H1 (cell line): ENCODE measurements at regions not wholly inside any gene's neighbourhood (a gene's known extent, or its start where the extent isn't known, plus 50 kb on each side); places are given as distances from the start of the nearest gene placed in this dataset.

ENCODE experiments used
- CTCF ChIA-PET: fragments of 300-600 bp; sonication (Branson Sonifier 250); formaldehyde crosslinking; loops from one replicate; lab custom pipeline; 2021; ENCODE audit not compliant: partially characterized antibody; lab: Charles Lee
- POLR2A ChIA-PET: fragments of 300-600 bp; sonication (Branson Sonifier 250); formaldehyde crosslinking; loops from one replicate; lab custom pipeline; 2021; ENCODE audit warnings: inconsistent platforms; ENCODE audit not compliant: partially characterized antibody; lab: Charles Lee
- DNase-seq, 2 experiments: peaks; one replicate each; pipeline versions ENCODE4 v3.0.0 to v3.0.0-alpha.2; 2010 to 2022; ENCODE audit warnings: low spot score in 2 of 2, low read depth in 1 of 2, mixed read lengths in 1 of 2
- FAIRE-seq: peaks from 2 replicates; lab custom pipeline; 2011; peaks lifted over from hg19 to GRCh38; lab: Jason Lieb, UNC
- H2AFZ ChIP-seq: 2 replicates; pipeline ENCODE4 v1.8.1; 2012; ENCODE audit warnings: low read length, inconsistent platforms
- H2AK5ac ChIP-seq: 2 replicates; pipeline ENCODE4 v1.6.1; 2013; ENCODE audit warnings: low read depth, low read length
- H2BK120ac ChIP-seq: replicated peaks from 2 replicates; pipeline ENCODE3; 2013; ENCODE audit warnings: low read depth, low read length, inconsistent platforms
- H2BK12ac ChIP-seq: 2 replicates; pipeline ENCODE4 v1.6.1; 2013; ENCODE audit warnings: low read depth, low read length
- H2BK15ac ChIP-seq: 2 replicates; pipeline ENCODE4 v1.6.1; 2013; ENCODE audit warnings: low read length
- H2BK20ac ChIP-seq: 2 replicates; pipeline ENCODE4 v1.6.1; 2013; ENCODE audit warnings: low read length
- H2BK5ac ChIP-seq: 2 replicates; pipeline ENCODE4 v1.6.1; 2013; ENCODE audit warnings: low read depth, low read length
- H3K14ac ChIP-seq: 2 replicates; pipeline ENCODE4 v1.6.1; 2013; ENCODE audit warnings: inconsistent platforms; ENCODE audit not compliant: insufficient read length
- H3K18ac ChIP-seq: 2 replicates; pipeline ENCODE4 v1.6.1; 2013; ENCODE audit warnings: low read length; ENCODE audit errors: extremely low read depth
- H3K23ac ChIP-seq: 2 replicates; pipeline ENCODE4 v1.6.1; 2013; ENCODE audit warnings: inconsistent platforms; ENCODE audit not compliant: insufficient read length
- H3K23me2 ChIP-seq: 2 replicates; pipeline ENCODE4 v1.6.1; 2013; ENCODE audit warnings: low read depth, low read length
- H3K27ac ChIP-seq: 2 replicates; pipeline ENCODE4 v1.6.1; 2011; ENCODE audit warnings: low read depth, low read length, inconsistent platforms
- H3K27me3 ChIP-seq, 4 experiments: replicated peaks in 1 of 4; 1 replicate in 1 of 4; 2 replicates in 3 of 4; pipeline versions ENCODE4 v1.6.1 to v1.8.1; 2011 to 2013; ENCODE audit warnings: low read length in 3 of 4, mild to moderate bottlenecking in 3 of 4, inconsistent platforms in 2 of 4, mixed read lengths in 2 of 4, moderate library complexity in 1 of 4; ENCODE audit not compliant: control insufficient read depth in 3 of 4, insufficient read depth in 3 of 4; ENCODE audit errors: extremely low read depth in 1 of 4
- H3K36me3 ChIP-seq, 4 experiments: 2 replicates each; pipeline versions ENCODE4 v1.6.1 to v1.8.1; 2011 to 2013; ENCODE audit warnings: mild to moderate bottlenecking in 4 of 4, low read length in 3 of 4, moderate library complexity in 2 of 4, control low read depth in 1 of 4, inconsistent platforms in 1 of 4; ENCODE audit not compliant: insufficient read depth in 4 of 4, control insufficient read depth in 2 of 4
- H3K4ac ChIP-seq: replicated peaks from 2 replicates; pipeline ENCODE3; 2013; ENCODE audit warnings: low read length, low read depth, mixed read lengths, inconsistent platforms; ENCODE audit not compliant: insufficient read length
- H3K4me1 ChIP-seq, 4 experiments: replicated peaks in 1 of 4; 1 replicate in 1 of 4; 2 replicates in 3 of 4; pipeline versions ENCODE4 v1.6.1 to v1.8.1; 2011 to 2013; ENCODE audit warnings: low read length in 3 of 4, inconsistent platforms in 2 of 4, mixed read lengths in 1 of 4; ENCODE audit not compliant: insufficient read depth in 4 of 4, control insufficient read depth in 3 of 4
- H3K4me2 ChIP-seq, 2 experiments: 2 replicates each; pipeline versions ENCODE4 v1.6.1 to v1.8.1; 2011 to 2013; ENCODE audit warnings: low read depth in 2 of 2, low read length in 2 of 2, control low read depth in 1 of 2, inconsistent platforms in 1 of 2, mild to moderate bottlenecking in 1 of 2; ENCODE audit not compliant: insufficient read depth in 1 of 2
- H3K4me3 ChIP-seq, 4 experiments: fragments of 200-600, 300-600 bp in 1 of 4; sonication (generic), shearing (Covaris generic), sonication (Bioruptor Twin) in 1 of 4; 2 replicates each; pipeline versions ENCODE4 v1.5.1 to v1.8.1; 2011 to 2016; ENCODE audit warnings: low read length in 4 of 4, low read depth in 3 of 4, control low read depth in 2 of 4, inconsistent platforms in 2 of 4, mild to moderate bottlenecking in 2 of 4, mixed read lengths in 1 of 4, moderate library complexity in 1 of 4; ENCODE audit not compliant: insufficient read depth in 2 of 4; ENCODE audit errors: extremely low read depth in 1 of 4
- H3K56ac ChIP-seq: replicated peaks from 2 replicates; pipeline ENCODE3; 2013; ENCODE audit warnings: low read depth, mild to moderate bottlenecking, mixed read lengths, low read length, inconsistent platforms; ENCODE audit not compliant: insufficient read length
- H3K79me1 ChIP-seq: 2 replicates; pipeline ENCODE4 v1.6.1; 2013; ENCODE audit warnings: low read depth, low read length, control low read depth
- H3K79me2 ChIP-seq, 2 experiments: 2 replicates each; pipeline versions ENCODE4 v1.6.1 to v1.8.1; 2012 to 2013; ENCODE audit warnings: low read length in 2 of 2, mild to moderate bottlenecking in 2 of 2, inconsistent platforms in 1 of 2; ENCODE audit not compliant: insufficient read depth in 2 of 2, control insufficient read depth in 1 of 2
- H3K9ac ChIP-seq, 4 experiments: replicated peaks in 1 of 4; 1 replicate in 1 of 4; 2 replicates in 3 of 4; pipeline versions ENCODE4 v1.6.1 to v1.8.1; 2011 to 2013; ENCODE audit warnings: low read depth in 3 of 4, low read length in 3 of 4, control low read depth in 2 of 4, mild to moderate bottlenecking in 2 of 4, moderate library complexity in 2 of 4, inconsistent platforms in 1 of 4; ENCODE audit errors: extremely low read depth in 1 of 4
- H3K9me3 ChIP-seq, 2 experiments: 2 replicates each; pipeline versions ENCODE4 v1.6.1 to v1.8.1; 2012 to 2013; ENCODE audit warnings: mild to moderate bottlenecking in 2 of 2, moderate library complexity in 2 of 2, control low read depth in 1 of 2, inconsistent platforms in 1 of 2, low read depth in 1 of 2, low read length in 1 of 2, mixed read lengths in 1 of 2; ENCODE audit not compliant: insufficient read depth in 2 of 2
- H4K20me1 ChIP-seq, 2 experiments: replicated peaks in 1 of 2; 2 replicates each; pipeline versions ENCODE3 to v1.8.1; 2011 to 2013; ENCODE audit warnings: inconsistent platforms in 2 of 2, low read length in 2 of 2, mild to moderate bottlenecking in 1 of 2; ENCODE audit not compliant: insufficient read depth in 2 of 2, control insufficient read depth in 1 of 2
- H4K5ac ChIP-seq: 2 replicates; pipeline ENCODE4 v1.6.1; 2013; ENCODE audit warnings: low read length, low read depth, mixed read lengths, inconsistent platforms; ENCODE audit not compliant: insufficient read length
- H4K8ac ChIP-seq: 2 replicates; pipeline ENCODE4 v1.8.0; 2013; ENCODE audit warnings: mild to moderate bottlenecking, moderate library complexity, low read length, inconsistent platforms; ENCODE audit not compliant: insufficient read depth; ENCODE audit errors: extremely low read depth
- H4K91ac ChIP-seq: replicated peaks from 2 replicates; pipeline ENCODE3; 2013; ENCODE audit warnings: low read length, mixed read lengths, inconsistent platforms; ENCODE audit not compliant: insufficient read length
- SP2 ChIP-seq: IDR thresholded peaks from 2 replicates; pipeline ENCODE4 v1.6.1; 2012; ENCODE audit warnings: mild to moderate bottlenecking, low read length, inconsistent platforms
- WGBS, 2 experiments: shearing (Covaris generic) in 1 of 2; methylation state at CpG; one replicate each; pipeline versions ENCODE4 v1.1.6 to v1.1.7; 2013 to 2015; ENCODE audit warnings: low lambda C conversion rate in 2 of 2, mixed read lengths in 2 of 2, inconsistent platforms in 1 of 2, low coverage in 1 of 2, missing lambda C conversion rate in 1 of 2; ENCODE audit not compliant: insufficient replicate concordance in 2 of 2, insufficient coverage in 1 of 2, insufficient read length in 1 of 2; ENCODE audit errors: extremely low coverage in 1 of 2, missing lambda C conversion rate in 1 of 2; 5-methylcytosine and 5-hydroxymethylcytosine counted together
- TF ChIP-seq, protein P1 (sequence below): IDR thresholded peaks from 2 replicates; pipeline ENCODE4 v1.6.1; 2012; ENCODE audit warnings: inconsistent platforms

DNA sequence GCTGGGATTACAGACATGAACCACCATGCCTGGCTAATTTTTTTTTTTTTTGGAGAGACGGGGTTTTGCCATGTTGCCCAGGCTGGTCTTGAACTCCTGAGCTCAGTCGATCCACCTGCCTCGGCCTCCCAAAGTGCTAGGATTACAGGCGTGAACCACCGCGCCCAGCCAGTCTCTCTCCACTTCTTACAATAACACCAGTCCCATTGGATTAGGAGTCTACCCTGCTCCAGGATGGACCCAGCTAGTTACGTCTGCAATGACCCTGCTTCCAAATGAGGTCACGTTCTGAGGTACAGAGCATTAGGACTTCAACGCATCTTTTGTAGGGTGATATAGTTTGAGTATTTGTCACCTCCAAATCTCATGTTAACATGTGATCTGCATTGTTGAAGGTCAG lies 146.9 kb upstream of the MYLIP start:
- H4K91ac ChIP-seq = no peak overlapping the region
- no peak overlapping the region for H3K4me2 ChIP-seq
- DNase-seq (no peak), FAIRE-seq (no peak)
- H3K23ac ChIP-seq = no peak overlapping the region
- H2BK15ac ChIP-seq = no peak overlapping the region
- no peaks in the 10 kb centered on the region for H4K20me1 ChIP-seq
- H3K23me2 ChIP-seq = no peaks in the 10 kb centered on the region
- no peak overlapping the region for H2BK12ac ChIP-seq
- no peak overlapping the region for H4K8ac ChIP-seq
- WGBS, 2 experiments = 93% methylated on average over 8 of the region's 9 CpGs; no CpG with 5 or more reads in 1 of the 2 experiments
- no peak overlapping the region for H3K18ac ChIP-seq
- H2AK5ac ChIP-seq = no peak overlapping the region
- no peak overlapping the region for H2BK5ac ChIP-seq
- H3K79me2 ChIP-seq = no peaks in the 10 kb centered on the region
- CTCF ChIA-PET = interaction anchor here (0.6 kb wide), 1 partner anchor 54 kb away, joined by 3 read pairs; no protein-coding TSS in a partner anchor
- no peak overlapping the region for H3K4me3 ChIP-seq
- H3K79me1 ChIP-seq = no peaks in the 10 kb centered on the region
- H2BK20ac ChIP-seq = no peak overlapping the region
- TF ChIP-seq, protein P1, sequence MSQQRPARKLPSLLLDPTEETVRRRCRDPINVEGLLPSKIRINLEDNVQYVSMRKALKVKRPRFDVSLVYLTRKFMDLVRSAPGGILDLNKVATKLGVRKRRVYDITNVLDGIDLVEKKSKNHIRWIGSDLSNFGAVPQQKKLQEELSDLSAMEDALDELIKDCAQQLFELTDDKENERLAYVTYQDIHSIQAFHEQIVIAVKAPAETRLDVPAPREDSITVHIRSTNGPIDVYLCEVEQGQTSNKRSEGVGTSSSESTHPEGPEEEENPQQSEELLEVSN = no peak
- no peak for TF ChIP-seq SP2
- TF ChIP-seq, all 59 proteins: peak for 0
- no peaks in the 10 kb centered on the region for H3K4me1 ChIP-seq
- H3K56ac ChIP-seq = no peak overlapping the region
- no peak overlapping the region for H2AFZ ChIP-seq
- no peaks in the 10 kb centered on the region for H3K27me3 ChIP-seq
- H3K9me3 ChIP-seq = no peaks in the 10 kb centered on the region
- POLR2A ChIA-PET = no interaction called here
- no peak overlapping the region for H3K4ac ChIP-seq
- no peak overlapping the region for H4K5ac ChIP-seq
- H3K36me3 ChIP-seq = no peaks in the 10 kb centered on the region
- no peak overlapping the region for H2BK120ac ChIP-seq
- no peak overlapping the region for H3K27ac ChIP-seq
- no peak overlapping the region for H3K9ac ChIP-seq
- H3K14ac ChIP-seq = no peak overlapping the region
